ENCODE measurements at regions not wholly inside any gene's neighbourhood (a gene's known extent, or its start where the extent isn't known, plus 50 kb on each side); places are given as distances from the start of the nearest gene placed in this dataset.

DNA sequence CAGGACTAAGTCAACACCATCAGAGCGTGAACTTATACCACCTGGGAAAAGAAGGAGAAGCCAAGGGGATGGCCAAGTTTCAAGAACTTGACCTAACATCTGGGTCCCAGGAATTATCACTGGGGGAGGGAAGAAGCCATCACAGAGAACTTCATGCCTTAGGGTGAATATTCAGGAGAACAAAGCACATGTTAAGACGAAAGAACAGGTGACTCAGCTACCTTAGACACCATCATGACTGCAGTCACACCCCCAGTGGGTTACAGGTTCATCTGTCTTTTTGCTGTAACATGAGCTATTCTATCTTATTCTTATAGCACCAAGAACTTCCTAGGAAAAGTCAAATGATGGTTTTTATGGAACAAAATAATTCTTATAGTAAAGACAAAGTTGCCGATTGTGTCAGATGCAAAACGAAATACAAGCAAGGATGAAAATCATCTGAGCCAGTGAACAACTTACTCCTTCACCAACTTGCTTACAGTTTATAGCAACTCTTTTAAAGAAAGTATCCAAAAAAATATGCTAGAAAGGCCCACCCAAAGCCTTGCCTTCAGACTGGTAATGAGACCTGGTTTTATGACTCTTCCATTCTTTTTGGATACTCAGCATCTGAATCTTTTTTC is 72.0 kb downstream of the TPRA1 start:
- Histone ChIP-seq H4K91ac (ENCODE audit: insufficient read depth, low read depth, low read length) (no peak overlapping the region), H4K20me1 (ENCODE audit: insufficient read depth, low read length) (no peaks in the 10 kb centered on the region), H2BK120ac (ENCODE audit: low read depth, low read length) (no peak overlapping the region), H2BK5ac (ENCODE audit: low read depth, low read length, poor library complexity, severe bottlenecking) (no peak overlapping the region), H2AK5ac (ENCODE audit: low read depth, low read length) (no peak overlapping the region), H3K36me3 (ENCODE audit: control insufficient read depth, insufficient read depth, low read length) (no peaks in the 10 kb centered on the region), H2BK20ac (ENCODE audit: low read depth, low read length) (no peak overlapping the region), H3K27ac (ENCODE audit: insufficient read depth, low read length) (no peak overlapping the region), H4K8ac (ENCODE audit: low read depth in 2 of 2, low read length in 2 of 2) (no peak overlapping the region), H2BK15ac (ENCODE audit: low read depth, low read length) (no peak overlapping the region), H3K79me1 (ENCODE audit: low read depth in 1 of 2, low read length in 2 of 2) (no peaks in the 10 kb centered on the region), H3K9me1 (ENCODE audit: insufficient read depth, low read length) (no peaks in the 10 kb centered on the region), H4K5ac (ENCODE audit: low read depth, low read length) (no peak overlapping the region), H3K4me2 (ENCODE audit: low read depth, low read length) (no peak overlapping the region), H3K4me1 (ENCODE audit: control insufficient read depth, insufficient read depth, low read length) (no peaks in the 10 kb centered on the region), H3K23ac (ENCODE audit: low read depth, low read length) (no peak overlapping the region), H3K9me3 (ENCODE audit: control insufficient read depth, insufficient read depth, low read length) (0 out of 2 replicates have a peak, but pooled peaks cover 2% of the 10 kb centered on the region), H3K56ac (ENCODE audit: extremely low read depth, insufficient read depth, low read length) (no peak overlapping the region), H2AK9ac (replicated peaks; ENCODE audit: low read depth, low read length, poor library complexity) (no peak overlapping the region), H3K4me3 (ENCODE audit: insufficient read depth, low read depth, low read length) (no peak overlapping the region), H2AFZ (replicated peaks; ENCODE audit: low read length, poor library complexity) (no peak overlapping the region), H3K27me3 (ENCODE audit: control insufficient read depth, insufficient read depth, low read length) (peaks cover 4% of the 10 kb centered on the region), H3K14ac (replicated peaks; ENCODE audit: low read depth, low read length) (no peak overlapping the region), H3K9ac (ENCODE audit: low read depth, low read length) (no peak overlapping the region), H3K4ac (ENCODE audit: low read depth, low read length) (no peak overlapping the region), H3K18ac (ENCODE audit: low read depth, low read length) (no peak overlapping the region)
- no CpG with 5 or more reads among the region's 4 CpGs for WGBS, 2 experiments (ENCODE audit: extremely low coverage in 2 of 2, insufficient read length in 1 of 2)
- DNase-seq, result no peak
- ATAC-seq (ENCODE audit: low read depth), result no peak
- no TSS peak for BruUV-seq (replicated peaks)
- dilution Hi-C loops (cut with HindIII; ENCODE audit: low sequenced_read_pairs, unreplicated experiment) (no loop called here), intact Hi-C loops (cut with micrococcal nuclease) (no loop called here), in situ Hi-C loops (cut with MboI; ENCODE audit: low sequenced_read_pairs) (no loop called here)
- TF ChIP-seq CEBPB (IDR thresholded peaks at IDR 0.05; ENCODE audit: low read depth, low read length) (no peak), MXI1 (IDR thresholded peaks at IDR 0.05; ENCODE audit: borderline replicate concordance, low read depth, low read length) (no peak), RFX5 (IDR thresholded peaks at IDR 0.05; ENCODE audit: low read depth, low read length) (no peak), USF2 (IDR thresholded peaks at IDR 0.05; ENCODE audit: low read depth, low read length) (no peak), MAFK (IDR thresholded peaks at IDR 0.05; ENCODE audit: low read depth, low read length) (no peak), POLR2A (IDR thresholded peaks at IDR 0.05; ENCODE audit: low read depth, low read length) (no peak)
- CTCF ChIA-PET, result no interaction called here
- POLR2A ChIA-PET (ENCODE audit: unreplicated experiment), result no interaction called here

Measured in IMR-90 (cell line).